Natural killer cell (primary cell): ENCODE measurements at regions not wholly inside any gene's neighbourhood (a gene's known extent, or its start where the extent isn't known, plus 50 kb on each side); places are given as distances from the start of the nearest gene placed in this dataset.

ENCODE experiments used
- ATAC-seq, 3 donors: fragments of 150-1000 bp in 2 of 3; fragments of 200-7000 bp in 1 of 3; cut with Tn5 transposase; 1 replicate in 1 of 3; 2 replicates in 2 of 3; pipeline ENCODE4 v1.10.0; 2021; ENCODE audit warnings: mild to moderate bottlenecking in 2 of 3, moderate library complexity in 2 of 3
- DNase-seq, 2 donors: peaks; one replicate each; pipeline versions ENCODE4 v3.0.0 to v3.0.0-alpha.2; 2013 to 2021; ENCODE audit warnings: mixed read lengths in 1 of 2
- H3K27ac ChIP-seq: one replicate; pipeline ENCODE4 v1.5.1; 2013; ENCODE audit warnings: mild to moderate bottlenecking, low read length
- H3K27me3 ChIP-seq: one replicate; pipeline ENCODE4 v1.6.1; 2013; ENCODE audit warnings: low read length; ENCODE audit not compliant: control insufficient read depth, insufficient read depth
- H3K36me3 ChIP-seq: one replicate; pipeline ENCODE4 v1.6.1; 2013; ENCODE audit warnings: low read length; ENCODE audit not compliant: control insufficient read depth, insufficient read depth
- H3K4me1 ChIP-seq: one replicate; pipeline ENCODE4 v1.6.1; 2013; ENCODE audit warnings: low read length; ENCODE audit not compliant: control insufficient read depth, insufficient read depth
- H3K4me3 ChIP-seq: one replicate; pipeline ENCODE4 v1.5.1; 2013; ENCODE audit warnings: low read length
- H3K9me3 ChIP-seq: one replicate; pipeline ENCODE4 v1.6.1; 2013; ENCODE audit warnings: low read length; ENCODE audit not compliant: control insufficient read depth, insufficient read depth
- H3K27ac Mint-ChIP-seq, 2 donors: one replicate each; pipeline ENCODE4 v1.8.0; 2022; ENCODE audit warnings: mild to moderate bottlenecking in 2 of 2, mixed read lengths in 2 of 2, moderate library complexity in 1 of 2
- H3K27me3 Mint-ChIP-seq, 2 donors: one replicate each; pipeline ENCODE4 v1.8.0; 2022; ENCODE audit warnings: low read depth in 2 of 2, mixed read lengths in 2 of 2
- H3K36me3 Mint-ChIP-seq: one replicate; pipeline ENCODE4 v1.8.0; 2022; ENCODE audit warnings: mixed read lengths
- H3K4me1 Mint-ChIP-seq, 2 donors: one replicate each; pipeline ENCODE4 v1.8.0; 2022; ENCODE audit warnings: mixed read lengths in 2 of 2
- H3K4me3 Mint-ChIP-seq: one replicate; pipeline ENCODE4 v1.8.0; 2022; ENCODE audit warnings: mild to moderate bottlenecking, moderate library complexity, mixed read lengths
- H3K9me3 Mint-ChIP-seq, 2 donors: one replicate each; pipeline ENCODE4 v1.8.0; 2022; ENCODE audit warnings: mixed read lengths in 2 of 2
- WGBS: methylation state at CpG from one replicate; pipeline ENCODE4 v1.1.7; 2013; ENCODE audit warnings: missing lambda C conversion rate; ENCODE audit not compliant: insufficient coverage; 5-methylcytosine and 5-hydroxymethylcytosine counted together
- intact Hi-C: fragments of 100-400 bp; cut with micrococcal nuclease; formaldehyde crosslinking; loops from one replicate; pipeline ENCODE4 v1.14.2; 2022
- TF ChIP-seq, protein P1 (sequence below): fragments of 200-600 bp; IDR thresholded peaks from one replicate; pipeline ENCODE4 v1.8.0; 2022; ENCODE audit warnings: antibody characterized with exemption

GRCh38 chr3:137349557-137350348 is 392.0 kb downstream of the IL20RB start:
- no peak overlapping the region for H3K4me3 ChIP-seq
- WGBS = 87% methylated on average over 6 of the region's 8 CpGs
- H3K9me3 ChIP-seq = peaks cover 2% of the 10 kb centered on the region
- H3K27ac Mint-ChIP-seq = no peak overlapping the region
- ATAC-seq (no peak), DNase-seq (no peak)
- H3K4me1 ChIP-seq = no peaks in the 10 kb centered on the region
- no peaks in the 10 kb centered on the region for H3K27me3 ChIP-seq
- H3K27me3 Mint-ChIP-seq = no peaks in the 10 kb centered on the region
- intact Hi-C loops = no loop called here
- no peaks in the 10 kb centered on the region for H3K4me1 Mint-ChIP-seq
- H3K36me3 Mint-ChIP-seq = peaks cover 6% of the 10 kb centered on the region
- TF ChIP-seq, protein P1, sequence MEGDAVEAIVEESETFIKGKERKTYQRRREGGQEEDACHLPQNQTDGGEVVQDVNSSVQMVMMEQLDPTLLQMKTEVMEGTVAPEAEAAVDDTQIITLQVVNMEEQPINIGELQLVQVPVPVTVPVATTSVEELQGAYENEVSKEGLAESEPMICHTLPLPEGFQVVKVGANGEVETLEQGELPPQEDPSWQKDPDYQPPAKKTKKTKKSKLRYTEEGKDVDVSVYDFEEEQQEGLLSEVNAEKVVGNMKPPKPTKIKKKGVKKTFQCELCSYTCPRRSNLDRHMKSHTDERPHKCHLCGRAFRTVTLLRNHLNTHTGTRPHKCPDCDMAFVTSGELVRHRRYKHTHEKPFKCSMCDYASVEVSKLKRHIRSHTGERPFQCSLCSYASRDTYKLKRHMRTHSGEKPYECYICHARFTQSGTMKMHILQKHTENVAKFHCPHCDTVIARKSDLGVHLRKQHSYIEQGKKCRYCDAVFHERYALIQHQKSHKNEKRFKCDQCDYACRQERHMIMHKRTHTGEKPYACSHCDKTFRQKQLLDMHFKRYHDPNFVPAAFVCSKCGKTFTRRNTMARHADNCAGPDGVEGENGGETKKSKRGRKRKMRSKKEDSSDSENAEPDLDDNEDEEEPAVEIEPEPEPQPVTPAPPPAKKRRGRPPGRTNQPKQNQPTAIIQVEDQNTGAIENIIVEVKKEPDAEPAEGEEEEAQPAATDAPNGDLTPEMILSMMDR = no peak
- no peak overlapping the region for H3K27ac ChIP-seq
- H3K4me3 Mint-ChIP-seq = no peak overlapping the region
- no peaks in the 10 kb centered on the region for H3K36me3 ChIP-seq
- H3K9me3 Mint-ChIP-seq = peaks cover 9 to 16% of the 10 kb centered on the region in 2 donors

DNA sequence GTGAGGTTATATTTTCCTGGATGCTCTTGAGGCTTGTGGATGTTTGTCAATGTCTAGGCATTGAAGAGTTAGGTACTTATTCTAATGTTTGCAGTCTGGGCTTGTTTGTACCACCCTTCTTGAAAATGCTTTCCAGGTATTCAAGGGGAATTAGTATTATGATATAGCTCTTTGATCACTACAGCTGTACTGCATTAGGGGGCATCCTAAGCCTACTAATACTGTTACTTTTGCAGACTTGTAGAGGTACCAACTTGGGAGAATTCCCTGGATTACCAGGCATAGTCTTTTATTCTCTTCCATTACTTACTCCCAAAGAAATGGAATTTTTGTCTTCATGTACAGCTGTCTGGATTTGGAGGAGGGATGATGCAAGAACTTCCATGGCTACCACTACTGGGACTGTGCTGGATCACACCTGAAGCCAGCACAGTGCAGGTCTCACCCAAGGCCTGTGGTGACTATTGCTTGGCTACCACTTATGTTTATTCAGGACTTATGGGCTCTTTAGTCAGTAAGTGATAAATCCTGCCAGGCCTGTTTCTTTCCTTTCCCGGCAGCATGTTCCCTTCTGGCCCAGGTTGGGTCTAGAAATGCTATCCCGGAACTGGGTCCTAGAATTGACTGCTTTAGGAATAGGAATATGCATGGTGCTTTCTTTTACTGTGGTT is 402.9 kb downstream of the IL20RB start:
- Mint-ChIP-seq H3K27ac (no peak overlapping the region), H3K4me3 (no peak overlapping the region), H3K9me3 (peaks cover 20 to 22% of the 10 kb centered on the region in 2 donors), H3K27me3 (no peaks in the 10 kb centered on the region), H3K4me1 (no peaks in the 10 kb centered on the region), H3K36me3 (peaks cover 7% of the 10 kb centered on the region)
- no peak overlapping the region for H3K4me3 ChIP-seq
- intact Hi-C loops = no loop called here
- no peaks in the 10 kb centered on the region for H3K36me3 ChIP-seq
- no peak overlapping the region for H3K27ac ChIP-seq
- peaks cover 14% of the 10 kb centered on the region for H3K9me3 ChIP-seq
- TF ChIP-seq, protein P1 = no peak
- no peak for ATAC-seq
- H3K27me3 ChIP-seq = no peaks in the 10 kb centered on the region
- DNase-seq = no peak
- 100% methylated on average over 2 of the region's 2 CpGs for WGBS
- no peaks in the 10 kb centered on the region for H3K4me1 ChIP-seq

- Histone ChIP-seq H3K27ac (no peak overlapping the region), H3K9me3 (peaks cover 5% of the 10 kb centered on the region), H3K4me3 (no peak overlapping the region), H3K4me1 (no peaks in the 10 kb centered on the region), H3K36me3 (no peaks in the 10 kb centered on the region), H3K27me3 (no peaks in the 10 kb centered on the region)
- Mint-ChIP-seq H3K27me3 (no peaks in the 10 kb centered on the region), H3K4me1 (no peaks in the 10 kb centered on the region), H3K4me3 (no peak overlapping the region), H3K9me3 (peaks cover 12 to 20% of the 10 kb centered on the region in 2 donors), H3K27ac (no peak overlapping the region), H3K36me3 (peaks cover 5% of the 10 kb centered on the region)
- no peak for ATAC-seq
- DNase-seq = no peak
- intact Hi-C loops = no loop called here
- 89% methylated on average over 2 of the region's 3 CpGs for WGBS
- TF ChIP-seq, protein P1 = no peak
These were observed 382.0 kb upstream of the SOX14 start for GRCh38 chr3:137382005-137382594.
